ENCODE measurements at regions not wholly inside any gene's neighbourhood (a gene's known extent, or its start where the extent isn't known, plus 50 kb on each side); places are given as distances from the start of the nearest gene placed in this dataset.
"Not testable (repeated sequence)": the region's sequence is repeated elsewhere in the genome, so short reads cannot be mapped to it uniquely, and the experiment has no call there.

- DNase-seq (ENCODE audit: low spot score): peak; percentile 48
Observed at GRCh38 chr6:18527836-18528743, 140.9 kb downstream of the RNF144B start.

GRCh38 chr6:18530201-18530600 is 143.1 kb downstream of the RNF144B start:
- DNase-seq (ENCODE audit: low spot score): no peak

GRCh38 chr6:18532139-18532538 is 145.0 kb downstream of the RNF144B start:
- no peak for DNase-seq (ENCODE audit: low spot score)

- DNase-seq (ENCODE audit: low spot score): no peak
Observed at GRCh38 chr6:18533793-18534192, 146.6 kb downstream of the RNF144B start.

GRCh38 chr6:18536591-18537055 is 149.5 kb downstream of the RNF144B start:
- no peak for DNase-seq (ENCODE audit: low spot score)

- no peak for DNase-seq (ENCODE audit: low spot score)
Observed at GRCh38 chr6:18538315-18538714, 151.2 kb downstream of the RNF144B start.

GRCh38 chr6:18543051-18543450 is 155.9 kb downstream of the RNF144B start:
- DNase-seq (ENCODE audit: low spot score): no peak

GRCh38 chr6:18545142-18545541 is 158.0 kb downstream of the RNF144B start:
- DNase-seq (ENCODE audit: low spot score): not testable (repeated sequence)

GRCh38 chr6:18545726-18546125 is 158.6 kb downstream of the RNF144B start:
- no peak for DNase-seq (ENCODE audit: low spot score)

GRCh38 chr6:18550119-18550518 is 163.0 kb downstream of the RNF144B start:
- no peak for DNase-seq (ENCODE audit: low spot score)

GRCh38 chr6:18551228-18551627 is 164.1 kb downstream of the RNF144B start:
- no peak for DNase-seq (ENCODE audit: low spot score)

- DNase-seq (ENCODE audit: low spot score): no peak
Observed at GRCh38 chr6:18555750-18556149, 168.6 kb downstream of the RNF144B start.

- no peak for DNase-seq (ENCODE audit: low spot score)
Observed at GRCh38 chr6:18561037-18561750, 174.0 kb downstream of the RNF144B start.

GRCh38 chr6:18562726-18563125 is 175.6 kb downstream of the RNF144B start:
- no peak for DNase-seq (ENCODE audit: low spot score)

- no peak for DNase-seq (ENCODE audit: low spot score)
Observed at GRCh38 chr6:18564775-18565174, 177.6 kb downstream of the RNF144B start.

- no peak for DNase-seq (ENCODE audit: low spot score)
Observed at GRCh38 chr6:18565231-18565630, 178.1 kb downstream of the RNF144B start.

- no peak for DNase-seq (ENCODE audit: low spot score)
Observed at GRCh38 chr6:18567380-18567779, 180.2 kb downstream of the RNF144B start.

- no peak for DNase-seq (ENCODE audit: low spot score)
Observed at GRCh38 chr6:18577491-18577890, 190.3 kb downstream of the RNF144B start.

- no peak for DNase-seq (ENCODE audit: low spot score)
Observed at GRCh38 chr6:18579166-18579565, 192.0 kb downstream of the RNF144B start.

GRCh38 chr6:18579869-18580268 is 192.7 kb downstream of the RNF144B start:
- no peak for DNase-seq (ENCODE audit: low spot score)

- DNase-seq (ENCODE audit: low spot score): no peak
Observed at GRCh38 chr6:18584372-18584771, 197.2 kb downstream of the RNF144B start.

GRCh38 chr6:18585032-18585573 is 198.0 kb downstream of the RNF144B start:
- peak; percentile 90 for DNase-seq (ENCODE audit: low spot score)

GRCh38 chr6:18586133-18586532 is 199.0 kb downstream of the RNF144B start:
- DNase-seq (ENCODE audit: low spot score): no peak
